HepG2 (cell line): ENCODE measurements at regions not wholly inside any gene's neighbourhood (a gene's known extent, or its start where the extent isn't known, plus 50 kb on each side); places are given as distances from the start of the nearest gene placed in this dataset.

Experiments
- ATAC-seq: fragments of 200-7000 bp; cut with Tn5 transposase; 3 replicates; pipeline ENCODE4 v1.9.1; 2020; ENCODE audit warnings: mild to moderate bottlenecking, moderate library complexity
- BruUV-seq: library from RNA; stranded (reverse); fragments of 400-500 nt; replicated peaks from 2 replicates; lab custom pipeline; 2021; lab: Mats Ljungman, UMichigan
- CTCF ChIA-PET: fragments of 300-600 bp; formaldehyde crosslinking; extraction: SDS; loops from one replicate; lab custom pipeline; 2021; ENCODE audit warnings: low total read pairs, inconsistent platforms, low intra/inter-chr PET ratio; lab: Yijun Ruan, JAX
- POLR2A ChIA-PET: fragments of 350-600 bp; sonication (Branson Sonifier 250); formaldehyde crosslinking; loops from one replicate; lab custom pipeline; 2020; ENCODE audit warnings: antibody characterized with exemption, inconsistent platforms; lab: Yijun Ruan, JAX
- DNase-seq: peaks from one replicate; pipeline ENCODE4 v3.0.0-alpha.2; 2015; ENCODE audit warnings: low spot score
- FAIRE-seq: peaks from 3 replicates; lab custom pipeline; 2011; peaks lifted over from hg19 to GRCh38; lab: Jason Lieb, UNC
- H2AFZ ChIP-seq: one replicate; pipeline ENCODE4 v1.6.1; 2011; ENCODE audit warnings: low read length, inconsistent platforms
- H3K27ac ChIP-seq: fragments of 300-600 bp; 3 replicates; pipeline ENCODE4 v1.8.0; 2011; ENCODE audit warnings: mixed run types, mild to moderate bottlenecking, mixed read lengths, low read length, inconsistent platforms; ENCODE audit not compliant: insufficient read depth; ENCODE audit errors: extremely low read length
- H3K27me3 ChIP-seq, 2 experiments: fragments of 200-600 bp in 1 of 2; 2 replicates in 1 of 2; 3 replicates in 1 of 2; pipeline versions ENCODE4 v1.6.0 to v1.8.0; 2011; ENCODE audit warnings: low read length in 2 of 2, mild to moderate bottlenecking in 2 of 2, moderate library complexity in 2 of 2, inconsistent platforms in 1 of 2; ENCODE audit not compliant: insufficient read depth in 2 of 2, control insufficient read depth in 1 of 2
- H3K36me3 ChIP-seq, 2 experiments: fragments of 200-600 bp in 1 of 2; replicated peaks in 1 of 2; 2 replicates in 1 of 2; 3 replicates in 1 of 2; pipeline versions ENCODE4 v1.5.1 to v1.8.0; 2011; ENCODE audit warnings: low read length in 2 of 2, inconsistent platforms in 1 of 2; ENCODE audit not compliant: insufficient read depth in 2 of 2, control insufficient read depth in 1 of 2
- H3K4me1 ChIP-seq: 2 replicates; pipeline ENCODE4 v1.5.1; 2012; ENCODE audit warnings: low read length, inconsistent platforms; ENCODE audit not compliant: insufficient read depth
- H3K4me2 ChIP-seq: 2 replicates; pipeline ENCODE4 v1.6.0; 2011; ENCODE audit warnings: low read depth, low read length, inconsistent platforms
- H3K4me3 ChIP-seq, 3 experiments: fragments of 200-600 bp in 1 of 3; sonication (generic), shearing (Covaris generic) in 1 of 3; replicated peaks in 1 of 3; 2 replicates each; pipeline ENCODE4 v1.5.1; 2011 to 2016; ENCODE audit warnings: low read length in 3 of 3, inconsistent platforms in 2 of 3, low read depth in 2 of 3, mild to moderate bottlenecking in 2 of 3, control low read depth in 1 of 3, mixed read lengths in 1 of 3; ENCODE audit not compliant: insufficient read depth in 1 of 3
- H3K79me2 ChIP-seq: one replicate; pipeline ENCODE4 v1.6.1; 2011; ENCODE audit warnings: low read length, inconsistent platforms; ENCODE audit not compliant: insufficient read depth
- H3K9ac ChIP-seq: 2 replicates; pipeline ENCODE4 v1.6.0; 2011; ENCODE audit warnings: mild to moderate bottlenecking, low read depth, low read length, inconsistent platforms; ENCODE audit not compliant: insufficient read depth
- H3K9me3 ChIP-seq: 2 replicates; pipeline ENCODE4 v1.5.1; 2012; ENCODE audit warnings: mild to moderate bottlenecking, low read length
- H4K20me1 ChIP-seq: 2 replicates; pipeline ENCODE4 v1.6.0; 2011; ENCODE audit warnings: inconsistent platforms, mild to moderate bottlenecking, low read length, moderate library complexity; ENCODE audit not compliant: insufficient read depth
- CCAR2 ChIP-seq: fragments of 200-400 bp; formaldehyde crosslinking; optimal IDR thresholded peaks from 2 replicates; pipeline ENCODE3; 2018; ENCODE audit warnings: low read depth, mild to moderate bottlenecking, low read length, moderate library complexity
- CEBPB ChIP-seq: IDR thresholded peaks from 2 replicates; pipeline ENCODE4 v1.6.1; 2011; ENCODE audit warnings: low read depth, low read length, improper control_type of control experiment, borderline replicate concordance
- ELF3 ChIP-seq: IDR thresholded peaks from 2 replicates; pipeline ENCODE4 v1.6.1; 2016; ENCODE audit warnings: missing genetic modification reagents, missing compliant biosample characterization
- EP300 ChIP-seq, 3 experiments: sonication (generic) in 1 of 3; formaldehyde crosslinking in 1 of 3; IDR thresholded peaks; 2 replicates each; pipeline versions ENCODE4 v1.5.1 to v1.6.1; 2011 to 2020; ENCODE audit warnings: low read depth in 2 of 3, low read length in 2 of 3, borderline replicate concordance in 1 of 3, improper control_type of control experiment in 1 of 3, mild to moderate bottlenecking in 1 of 3, missing genetic modification reagents in 1 of 3, moderate library complexity in 1 of 3
- JARID2 ChIP-seq: sonication (generic); formaldehyde crosslinking; IDR thresholded peaks from 2 replicates; pipeline ENCODE4 v1.8.1; 2023; ENCODE audit warnings: missing genetic modification reagents, inconsistent platforms; ENCODE audit not compliant: insufficient replicate concordance
- NKX3-1 ChIP-seq: sonication (generic); formaldehyde crosslinking; IDR thresholded peaks from 2 replicates; pipeline ENCODE4 v1.5.0; 2020; ENCODE audit warnings: missing genetic modification reagents
- NRL ChIP-seq: sonication (generic); formaldehyde crosslinking; IDR thresholded peaks from 2 replicates; pipeline ENCODE4 v1.5.0; 2020; ENCODE audit warnings: missing genetic modification reagents, mild to moderate bottlenecking, moderate library complexity, borderline replicate concordance
- STAG1 ChIP-seq: sonication (generic); formaldehyde crosslinking; IDR thresholded peaks from 2 replicates; pipeline ENCODE4 v1.4.0; 2020; ENCODE audit warnings: missing genetic modification reagents
- ZBTB1 ChIP-seq: sonication (generic); formaldehyde crosslinking; IDR thresholded peaks from 2 replicates; pipeline ENCODE4 v1.4.0; 2020; ENCODE audit warnings: missing genetic modification reagents, borderline replicate concordance
- ZNF180 ChIP-seq: sonication (generic); formaldehyde crosslinking; IDR thresholded peaks from 2 replicates; pipeline ENCODE4 v1.4.0; 2020; ENCODE audit warnings: low read depth, missing genetic modification reagents, borderline replicate concordance
- ZNF773 ChIP-seq: sonication (generic); formaldehyde crosslinking; IDR thresholded peaks from 2 replicates; pipeline ENCODE4 v1.4.0; 2020; ENCODE audit warnings: missing genetic modification reagents, borderline replicate concordance
- ZNF775 ChIP-seq: sonication (generic); formaldehyde crosslinking; IDR thresholded peaks from 2 replicates; pipeline ENCODE4 v1.4.0; 2020; ENCODE audit warnings: missing genetic modification reagents, mild to moderate bottlenecking, moderate library complexity, borderline replicate concordance
- ZNF841 ChIP-seq: sonication (generic); formaldehyde crosslinking; IDR thresholded peaks from 2 replicates; pipeline ENCODE4 v1.8.1; 2023; ENCODE audit warnings: missing genetic modification reagents, borderline replicate concordance
- WGBS: methylation state at CpG from one replicate; pipeline ENCODE4 v1.1.6; 2017; ENCODE audit warnings: low lambda C conversion rate; 5-methylcytosine and 5-hydroxymethylcytosine counted together
- in situ Hi-C: cut with HindIII; loops from 2 replicates; pipeline ENCODE4 v1.10.0; 2017; ENCODE audit warnings: low pct_unique_long_range_greater_than_20kb; ENCODE audit not compliant: extremely low pct_ligation_motif_present
- intact Hi-C: fragments of 100-400 bp; cut with micrococcal nuclease; formaldehyde crosslinking; loops from one replicate; pipeline ENCODE4 v1.10.0; 2022; ENCODE audit not compliant: unreplicated experiment
- TF ChIP-seq, protein P1 (sequence below): IDR thresholded peaks from 2 replicates; pipeline ENCODE4 v1.6.1; 2016; ENCODE audit warnings: mild to moderate bottlenecking

DNA sequence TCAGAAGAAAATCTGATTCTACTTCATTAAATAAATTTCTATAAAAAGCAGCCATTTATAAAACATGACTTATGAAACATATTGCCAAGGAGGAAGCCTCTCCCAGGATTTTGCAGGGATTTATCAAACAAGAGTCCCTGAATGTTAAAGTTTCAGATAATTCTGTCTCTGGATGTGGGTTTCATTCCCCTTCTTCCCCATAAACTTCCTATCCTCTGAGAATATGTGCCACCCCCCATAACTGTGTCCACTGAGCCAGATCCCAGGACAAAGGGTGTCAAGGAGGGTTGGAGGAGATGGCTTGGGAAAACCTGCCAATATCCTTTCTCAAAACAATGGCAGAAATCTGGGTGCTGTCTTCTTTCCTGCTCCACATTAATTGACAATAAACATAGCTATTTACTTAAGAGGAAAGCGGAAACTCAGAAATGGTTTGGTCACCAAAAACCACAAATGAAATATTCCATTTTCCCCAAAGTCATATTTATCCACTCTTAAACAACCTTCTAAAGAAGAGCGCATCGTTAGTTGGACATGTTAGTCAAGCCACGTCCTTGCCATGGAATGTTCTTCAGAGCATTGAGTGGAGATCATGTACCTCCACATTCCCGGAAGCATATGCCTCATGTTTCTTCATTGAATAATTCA, 54.3 kb upstream of the AKR1E2 start:
- CTCF ChIA-PET: no interaction called here

GRCh38 chr10:4770801-4771553, 55.0 kb upstream of the AKR1E2 start:
- in situ Hi-C loops: loop anchor here (5.0 kb wide), 1 partner anchor 1574 kb away; no protein-coding TSS in a partner anchor
- no peaks in the 10 kb centered on the region for H3K9me3 ChIP-seq
- no peak overlapping the region for H3K9ac ChIP-seq
- FAIRE-seq: no peak
- peaks cover 13% of the 10 kb centered on the region for H3K4me1 ChIP-seq
- intact Hi-C loops: no loop called here
- H3K27ac ChIP-seq: no peak overlapping the region
- no TSS peak for BruUV-seq
- under 1% methylated on average over 3 of the region's 3 CpGs for WGBS
- no peak overlapping the region for H3K4me2 ChIP-seq
- H3K4me3 ChIP-seq: no peak overlapping the region
- H3K36me3 ChIP-seq: no peaks in the 10 kb centered on the region
- DNase-seq: peak; percentile 47
- POLR2A ChIA-PET: interaction anchor here (0.7 kb wide), 1 partner anchor 49 kb away, joined by 3 read pairs; no protein-coding TSS in a partner anchor
- H2AFZ ChIP-seq: no peak overlapping the region
- CTCF ChIA-PET: no interaction called here
- no peaks in the 10 kb centered on the region for H3K79me2 ChIP-seq
- no peaks in the 10 kb centered on the region for H4K20me1 ChIP-seq
- no peak for ATAC-seq
- no peaks in the 10 kb centered on the region for H3K27me3 ChIP-seq
- TF ChIP-seq NRL (CRISPR knock-in tag) (no peak), NKX3-1 (CRISPR knock-in tag) (no peak), EP300 (IDR thresholded peaks at IDR 0.05; ENCODE audit: low read depth in 2 of 2, low read length in 2 of 2) (peak in 1 of 2 experiments; percentile 29; a peak in 1 of 4 replicates), EP300 (CRISPR knock-in tag; IDR thresholded peaks at IDR 0.05; ENCODE audit: borderline replicate concordance) (no peak), ZNF180 (CRISPR knock-in tag) (no peak), JARID2 (no peak), CEBPB (peak; percentile 40; the same call in 1 of the 2 replicates), ZNF773 (no peak), STAG1 (peak; percentile 55), ELF3 (peak; percentile 35; the same call in 1 of the 2 replicates), ZNF841 (CRISPR knock-in tag) (no peak), ZBTB1 (no peak), ZNF775 (no peak)
- TF ChIP-seq, protein P1, sequence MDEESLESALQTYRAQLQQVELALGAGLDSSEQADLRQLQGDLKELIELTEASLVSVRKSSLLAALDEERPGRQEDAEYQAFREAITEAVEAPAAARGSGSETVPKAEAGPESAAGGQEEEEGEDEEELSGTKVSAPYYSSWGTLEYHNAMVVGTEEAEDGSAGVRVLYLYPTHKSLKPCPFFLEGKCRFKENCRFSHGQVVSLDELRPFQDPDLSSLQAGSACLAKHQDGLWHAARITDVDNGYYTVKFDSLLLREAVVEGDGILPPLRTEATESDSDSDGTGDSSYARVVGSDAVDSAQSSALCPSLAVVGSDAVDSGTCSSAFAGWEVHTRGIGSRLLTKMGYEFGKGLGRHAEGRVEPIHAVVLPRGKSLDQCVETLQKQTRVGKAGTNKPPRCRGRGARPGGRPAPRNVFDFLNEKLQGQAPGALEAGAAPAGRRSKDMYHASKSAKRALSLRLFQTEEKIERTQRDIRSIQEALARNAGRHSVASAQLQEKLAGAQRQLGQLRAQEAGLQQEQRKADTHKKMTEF: no peak

More for the DNA sequence above, 54.3 kb upstream of the AKR1E2 start:
- Histone ChIP-seq H3K4me1 (peaks cover 13% of the 10 kb centered on the region), H3K9me3 (no peaks in the 10 kb centered on the region), H3K4me2 (no peak overlapping the region), H3K4me3 (no peak overlapping the region), H3K36me3 (no peaks in the 10 kb centered on the region), H3K79me2 (no peaks in the 10 kb centered on the region), H3K27ac (no peak overlapping the region), H3K9ac (no peak overlapping the region), H4K20me1 (no peaks in the 10 kb centered on the region), H3K27me3 (no peaks in the 10 kb centered on the region; a peak in 1 of 5 replicates), H2AFZ (no peak overlapping the region)
- in situ Hi-C loops (loop anchor here (5.0 kb wide), 1 partner anchor 1574 kb away; no protein-coding TSS in a partner anchor), intact Hi-C loops (no loop called here)
- no peak for TF ChIP-seq CCAR2
- POLR2A ChIA-PET: no interaction called here
- WGBS: 25% methylated on average over 5 of the region's 5 CpGs
- BruUV-seq: no TSS peak
- no peak for ATAC-seq
- peak; percentile 13 for DNase-seq
- no peak for FAIRE-seq
